ENCODE measurements at regions not wholly inside any gene's neighbourhood (a gene's known extent, or its start where the extent isn't known, plus 50 kb on each side); places are given as distances from the start of the nearest gene placed in this dataset.

DNA sequence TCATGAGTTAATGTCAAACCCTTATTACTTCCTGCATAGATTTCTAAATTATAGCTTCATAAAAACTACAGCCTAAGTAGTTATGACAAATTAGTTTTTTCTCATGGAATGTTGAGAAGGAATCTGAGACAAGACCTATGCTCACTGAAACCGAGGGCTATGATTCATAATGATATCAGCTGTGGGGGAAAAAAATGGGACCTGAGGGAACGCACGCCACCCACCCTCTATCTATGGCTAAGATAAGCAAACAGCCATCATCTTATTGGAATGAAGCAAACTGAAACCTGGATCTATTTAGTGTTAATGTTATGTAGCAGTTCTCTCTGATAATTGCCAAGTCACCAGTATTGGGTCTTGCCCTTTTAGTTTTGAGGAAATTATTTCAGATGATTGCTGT is 906.9 kb upstream of the RAG2 start:
- TF ChIP-seq, protein P1, sequence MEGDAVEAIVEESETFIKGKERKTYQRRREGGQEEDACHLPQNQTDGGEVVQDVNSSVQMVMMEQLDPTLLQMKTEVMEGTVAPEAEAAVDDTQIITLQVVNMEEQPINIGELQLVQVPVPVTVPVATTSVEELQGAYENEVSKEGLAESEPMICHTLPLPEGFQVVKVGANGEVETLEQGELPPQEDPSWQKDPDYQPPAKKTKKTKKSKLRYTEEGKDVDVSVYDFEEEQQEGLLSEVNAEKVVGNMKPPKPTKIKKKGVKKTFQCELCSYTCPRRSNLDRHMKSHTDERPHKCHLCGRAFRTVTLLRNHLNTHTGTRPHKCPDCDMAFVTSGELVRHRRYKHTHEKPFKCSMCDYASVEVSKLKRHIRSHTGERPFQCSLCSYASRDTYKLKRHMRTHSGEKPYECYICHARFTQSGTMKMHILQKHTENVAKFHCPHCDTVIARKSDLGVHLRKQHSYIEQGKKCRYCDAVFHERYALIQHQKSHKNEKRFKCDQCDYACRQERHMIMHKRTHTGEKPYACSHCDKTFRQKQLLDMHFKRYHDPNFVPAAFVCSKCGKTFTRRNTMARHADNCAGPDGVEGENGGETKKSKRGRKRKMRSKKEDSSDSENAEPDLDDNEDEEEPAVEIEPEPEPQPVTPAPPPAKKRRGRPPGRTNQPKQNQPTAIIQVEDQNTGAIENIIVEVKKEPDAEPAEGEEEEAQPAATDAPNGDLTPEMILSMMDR (IDR thresholded peaks at IDR 0.05): no peak
- no peak for TF ChIP-seq POLR2A (IDR thresholded peaks at IDR 0.05)
